Fibroblast of pulmonary artery (primary cell): ENCODE measurements at regions not wholly inside any gene's neighbourhood (a gene's known extent, or its start where the extent isn't known, plus 50 kb on each side); places are given as distances from the start of the nearest gene placed in this dataset.
A peak's percentile ranks its signal among the peaks of the same experiment; 100 is the strongest.
"Not testable (repeated sequence)": the region's sequence is repeated elsewhere in the genome, so short reads cannot be mapped to it uniquely, and the experiment has no call there.

Experiments used
- DNase-seq: peaks from one replicate; pipeline ENCODE4 v3.0.0-alpha.2; 2010; ENCODE audit warnings: low read depth
- H3K4me3 ChIP-seq: replicated peaks from 2 replicates; pipeline ENCODE4 v1.5.1; 2011; ENCODE audit warnings: low read depth, mild to moderate bottlenecking, control low read depth, low read length, moderate library complexity
- TF ChIP-seq, protein P1 (sequence below): IDR thresholded peaks from 2 replicates; pipeline ENCODE4 v1.5.1; 2011; ENCODE audit warnings: mild to moderate bottlenecking, control low read depth, low read length, inconsistent platforms; ENCODE audit errors: missing control alignments

DNA sequence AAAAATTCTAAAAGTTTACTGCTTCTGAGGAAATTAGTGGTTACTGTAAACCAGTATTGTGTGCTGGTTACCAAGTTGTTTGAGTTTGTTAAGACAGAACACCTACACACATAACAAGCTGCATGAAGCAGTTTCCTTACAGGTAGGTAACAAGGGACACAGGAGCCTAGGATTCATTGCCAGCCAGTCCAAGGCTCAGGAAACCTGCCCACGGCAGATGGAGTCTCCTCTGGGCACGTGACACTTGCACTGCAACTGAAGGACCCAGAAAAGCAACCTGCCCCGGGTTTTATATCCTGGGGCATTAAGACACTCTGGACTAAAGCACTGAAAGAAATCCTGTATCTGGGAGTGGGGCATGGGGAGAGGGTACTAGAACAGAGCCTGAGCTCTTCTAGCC is 639.3 kb downstream of the ADCYAP1 start:
- TF ChIP-seq, protein P1, sequence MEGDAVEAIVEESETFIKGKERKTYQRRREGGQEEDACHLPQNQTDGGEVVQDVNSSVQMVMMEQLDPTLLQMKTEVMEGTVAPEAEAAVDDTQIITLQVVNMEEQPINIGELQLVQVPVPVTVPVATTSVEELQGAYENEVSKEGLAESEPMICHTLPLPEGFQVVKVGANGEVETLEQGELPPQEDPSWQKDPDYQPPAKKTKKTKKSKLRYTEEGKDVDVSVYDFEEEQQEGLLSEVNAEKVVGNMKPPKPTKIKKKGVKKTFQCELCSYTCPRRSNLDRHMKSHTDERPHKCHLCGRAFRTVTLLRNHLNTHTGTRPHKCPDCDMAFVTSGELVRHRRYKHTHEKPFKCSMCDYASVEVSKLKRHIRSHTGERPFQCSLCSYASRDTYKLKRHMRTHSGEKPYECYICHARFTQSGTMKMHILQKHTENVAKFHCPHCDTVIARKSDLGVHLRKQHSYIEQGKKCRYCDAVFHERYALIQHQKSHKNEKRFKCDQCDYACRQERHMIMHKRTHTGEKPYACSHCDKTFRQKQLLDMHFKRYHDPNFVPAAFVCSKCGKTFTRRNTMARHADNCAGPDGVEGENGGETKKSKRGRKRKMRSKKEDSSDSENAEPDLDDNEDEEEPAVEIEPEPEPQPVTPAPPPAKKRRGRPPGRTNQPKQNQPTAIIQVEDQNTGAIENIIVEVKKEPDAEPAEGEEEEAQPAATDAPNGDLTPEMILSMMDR: no peak
- H3K4me3 ChIP-seq: no peak overlapping the region
- DNase-seq: no peak

- DNase-seq, H3K4me3 ChIP-seq: not testable (repeated sequence)
Observed at GRCh38 chr18:1557711-1558110, 653.0 kb downstream of the ADCYAP1 start.

DNA sequence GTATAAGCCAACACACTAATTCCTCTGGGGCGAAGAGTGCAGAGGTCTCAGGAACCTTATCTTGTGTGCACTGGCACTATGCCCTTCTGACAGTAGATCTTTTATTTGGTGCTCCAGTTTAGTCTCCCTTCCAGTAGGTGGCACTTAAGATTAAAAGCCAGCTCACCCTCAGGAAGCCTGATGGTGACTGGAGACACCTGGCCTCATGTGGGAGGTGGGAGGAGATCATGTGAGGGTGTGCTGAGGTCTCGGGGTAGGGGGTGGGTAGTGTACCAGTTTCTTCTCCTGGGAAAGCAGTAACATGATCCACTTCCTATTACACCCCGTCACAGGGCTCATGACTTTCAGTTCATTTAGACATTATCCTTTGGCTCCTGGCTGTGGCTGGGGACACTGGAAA is 654.9 kb downstream of the ADCYAP1 start:
- peak; percentile 5 for DNase-seq
- TF ChIP-seq, protein P1: no peak
- H3K4me3 ChIP-seq: no peak overlapping the region

DNA sequence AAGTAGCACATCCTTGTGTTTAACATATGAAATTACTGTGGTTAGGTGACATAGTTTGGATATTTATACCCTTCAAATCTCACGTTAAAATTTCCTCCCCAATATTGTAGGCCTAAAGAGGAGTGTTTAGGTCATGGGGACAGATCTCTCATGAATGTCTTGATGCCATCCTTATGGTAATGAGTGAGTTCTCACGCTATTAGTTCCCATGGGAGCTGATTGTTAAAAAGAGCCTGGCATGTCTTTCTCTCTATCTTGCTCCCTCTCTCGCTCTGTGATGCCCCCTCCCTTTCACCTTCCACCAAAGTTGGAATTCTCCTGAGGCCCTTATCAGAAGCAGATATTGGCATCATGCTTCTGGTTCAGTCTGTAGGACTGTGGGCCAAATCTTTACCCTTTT is 660.1 kb downstream of the ADCYAP1 start:
- TF ChIP-seq, protein P1: no peak
- no peak for DNase-seq
- H3K4me3 ChIP-seq: no peak overlapping the region

DNA sequence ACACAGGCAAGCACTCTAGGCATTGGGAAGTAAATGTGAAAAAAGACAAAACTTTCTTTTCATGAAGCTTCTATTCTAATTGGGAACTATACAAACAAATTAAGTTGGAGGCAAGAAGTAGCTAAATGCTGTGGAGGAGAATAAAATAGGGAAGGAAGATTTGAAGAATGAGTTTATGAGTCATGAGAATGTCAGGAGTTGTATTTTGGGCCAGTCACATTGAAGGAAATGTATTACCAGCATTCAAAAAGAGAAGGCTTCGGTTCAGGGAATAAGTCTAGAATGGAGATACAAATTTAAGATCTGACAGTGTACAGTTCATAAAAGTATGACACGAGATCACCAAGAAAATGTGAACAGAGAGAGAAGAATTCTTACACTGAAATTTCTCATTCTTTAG is 666.5 kb downstream of the ADCYAP1 start:
- DNase-seq: no peak
- TF ChIP-seq, protein P1: no peak
- no peak overlapping the region for H3K4me3 ChIP-seq

DNA sequence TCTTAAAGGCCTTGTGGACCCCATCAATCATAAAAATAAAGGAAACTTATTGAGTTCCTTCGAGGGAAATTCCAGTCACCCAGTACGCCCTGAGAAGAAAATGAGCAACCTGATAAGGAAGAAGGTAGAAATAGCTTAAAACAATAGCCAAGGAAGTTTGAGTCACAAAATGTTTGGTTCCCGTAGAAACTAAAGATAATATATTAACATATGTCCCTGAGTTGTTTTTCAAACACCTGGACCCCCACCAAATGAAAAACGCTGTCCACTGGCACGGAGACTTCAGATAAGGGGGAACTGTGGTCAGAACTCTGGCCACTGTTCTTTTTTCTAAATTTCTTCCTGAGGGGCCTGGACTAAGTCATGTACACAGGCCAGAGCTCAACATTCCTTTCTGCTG is 669.1 kb downstream of the ADCYAP1 start:
- peak; percentile 76 for DNase-seq
- TF ChIP-seq, protein P1: no peak
- no peak overlapping the region for H3K4me3 ChIP-seq

DNA sequence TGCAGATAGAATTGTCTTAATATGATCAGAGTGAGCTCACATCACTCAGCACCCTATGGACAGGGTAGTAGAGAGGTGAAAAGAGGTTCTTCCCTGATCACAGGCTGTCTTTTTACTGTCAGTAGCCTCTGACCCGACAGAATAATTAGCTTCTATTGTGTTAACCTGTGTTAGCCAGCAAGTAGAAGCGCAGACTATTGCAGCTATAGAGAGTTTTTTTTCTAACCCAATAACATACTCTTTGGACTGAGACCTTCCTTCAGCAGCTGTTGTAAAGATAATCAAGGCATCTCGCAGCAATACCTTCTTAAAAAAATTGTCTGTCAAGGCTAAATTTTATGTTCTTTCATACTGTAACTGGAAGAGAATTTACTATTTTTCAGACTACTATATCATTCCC is 670.4 kb downstream of the ADCYAP1 start:
- no peak overlapping the region for H3K4me3 ChIP-seq
- TF ChIP-seq, protein P1: no peak
- DNase-seq: no peak

GRCh38 chr18:1578505-1578904 is 673.8 kb downstream of the ADCYAP1 start:
- DNase-seq: no peak
- TF ChIP-seq, protein P1: no peak
- H3K4me3 ChIP-seq: no peak overlapping the region
